Smooth muscle cell (in vitro differentiated cells): ENCODE measurements at regions not wholly inside any gene's neighbourhood (a gene's known extent, or its start where the extent isn't known, plus 50 kb on each side); places are given as distances from the start of the nearest gene placed in this dataset.

Source experiments
- DNase-seq: peaks from one replicate; lab custom pipeline; 2025; ENCODE audit not compliant: unreplicated experiment; lab: John Stamatoyannopoulos, UW
- H2AFZ ChIP-seq: fragments of 200-600 bp; sonication (generic); 2 replicates; pipeline ENCODE4 v1.6.0; 2016; ENCODE audit warnings: antibody characterized with exemption, low read depth, mild to moderate bottlenecking
- H3F3A ChIP-seq: fragments of 200-600 bp; sonication (generic); 2 replicates; pipeline ENCODE4 v1.6.0; 2017; ENCODE audit warnings: antibody characterized with exemption, low read depth
- H3K27ac ChIP-seq: fragments of 200-600 bp; sonication (generic); 2 replicates; pipeline ENCODE4 v1.5.1; 2016; ENCODE audit warnings: low read depth, mild to moderate bottlenecking
- H3K27me3 ChIP-seq: fragments of 200-600 bp; sonication (generic); 2 replicates; pipeline ENCODE4 v1.6.1; 2016; ENCODE audit warnings: low read depth, mild to moderate bottlenecking
- H3K36me3 ChIP-seq: fragments of 200-600 bp; sonication (generic); 2 replicates; pipeline ENCODE4 v1.5.1; 2016; ENCODE audit warnings: low read depth
- H3K4me1 ChIP-seq: fragments of 200-600 bp; sonication (generic); 2 replicates; pipeline ENCODE4 v1.5.1; 2016; ENCODE audit warnings: low read depth
- H3K4me2 ChIP-seq: fragments of 200-600 bp; sonication (generic); 2 replicates; pipeline ENCODE4 v1.6.0; 2016; ENCODE audit warnings: mild to moderate bottlenecking
- H3K4me3 ChIP-seq: fragments of 200-600 bp; sonication (generic); 2 replicates; pipeline ENCODE4 v1.5.1; 2016; ENCODE audit warnings: mild to moderate bottlenecking
- H3K79me2 ChIP-seq: fragments of 200-600 bp; sonication (generic); 2 replicates; pipeline ENCODE4 v1.6.0; 2016; ENCODE audit warnings: low read depth, mild to moderate bottlenecking
- H3K9ac ChIP-seq: fragments of 200-600 bp; sonication (generic); 2 replicates; pipeline ENCODE4 v1.6.0; 2016; ENCODE audit warnings: low read depth
- H3K9me3 ChIP-seq: fragments of 200-600 bp; sonication (generic); replicated peaks from 2 replicates; pipeline ENCODE4 v1.5.1; 2016; ENCODE audit warnings: low read depth
- H4K20me1 ChIP-seq: fragments of 200-600 bp; sonication (generic); 2 replicates; pipeline ENCODE4 v1.6.0; 2016; ENCODE audit warnings: low read depth
- CTCF ChIP-seq: fragments of 200-600 bp; sonication (generic); IDR thresholded peaks from 2 replicates; pipeline ENCODE4 v1.5.1; 2017; ENCODE audit warnings: borderline replicate concordance, mild to moderate bottlenecking, antibody characterized with exemption; ENCODE audit not compliant: insufficient read depth, poor library complexity, severe bottlenecking
- WGBS: methylation state at CpG from one replicate; pipeline ENCODE4 v1.1.7; 2016; ENCODE audit warnings: low lambda C conversion rate; 5-methylcytosine and 5-hydroxymethylcytosine counted together

GRCh38 chr17:5705081-5705875 is 121.0 kb upstream of the NLRP1 start:
- Histone ChIP-seq H3K9me3 (no peaks in the 10 kb centered on the region), H4K20me1 (no peaks in the 10 kb centered on the region), H3K4me3 (no peak overlapping the region), H3K27ac (no peak overlapping the region), H3K36me3 (no peaks in the 10 kb centered on the region), H3K27me3 (peaks cover 8% of the 10 kb centered on the region), H3F3A (no peaks in the 10 kb centered on the region), H3K9ac (no peak overlapping the region), H3K4me1 (peaks cover 17% of the 10 kb centered on the region), H2AFZ (no peak overlapping the region), H3K4me2 (no peak overlapping the region), H3K79me2 (no peaks in the 10 kb centered on the region)
- no peak for DNase-seq
- peak; percentile 29 for TF ChIP-seq CTCF
- WGBS, result 66% methylated on average over 12 of the region's 12 CpGs

- Histone ChIP-seq H2AFZ (no peak overlapping the region), H3K9ac (no peak overlapping the region), H3K27ac (no peak overlapping the region), H3K79me2 (no peaks in the 10 kb centered on the region), H3K27me3 (peaks cover 1% of the 10 kb centered on the region), H3K9me3 (no peaks in the 10 kb centered on the region), H3K36me3 (no peaks in the 10 kb centered on the region), H3F3A (no peaks in the 10 kb centered on the region), H4K20me1 (no peaks in the 10 kb centered on the region), H3K4me2 (no peak overlapping the region), H3K4me1 (peaks cover 11% of the 10 kb centered on the region), H3K4me3 (no peak overlapping the region)
- WGBS, result 83% methylated on average over 10 of the region's 10 CpGs
- no peak for TF ChIP-seq CTCF
- no peak for DNase-seq
Observed at GRCh38 chr17:5705876-5706576, 121.7 kb upstream of the NLRP1 start.

DNA sequence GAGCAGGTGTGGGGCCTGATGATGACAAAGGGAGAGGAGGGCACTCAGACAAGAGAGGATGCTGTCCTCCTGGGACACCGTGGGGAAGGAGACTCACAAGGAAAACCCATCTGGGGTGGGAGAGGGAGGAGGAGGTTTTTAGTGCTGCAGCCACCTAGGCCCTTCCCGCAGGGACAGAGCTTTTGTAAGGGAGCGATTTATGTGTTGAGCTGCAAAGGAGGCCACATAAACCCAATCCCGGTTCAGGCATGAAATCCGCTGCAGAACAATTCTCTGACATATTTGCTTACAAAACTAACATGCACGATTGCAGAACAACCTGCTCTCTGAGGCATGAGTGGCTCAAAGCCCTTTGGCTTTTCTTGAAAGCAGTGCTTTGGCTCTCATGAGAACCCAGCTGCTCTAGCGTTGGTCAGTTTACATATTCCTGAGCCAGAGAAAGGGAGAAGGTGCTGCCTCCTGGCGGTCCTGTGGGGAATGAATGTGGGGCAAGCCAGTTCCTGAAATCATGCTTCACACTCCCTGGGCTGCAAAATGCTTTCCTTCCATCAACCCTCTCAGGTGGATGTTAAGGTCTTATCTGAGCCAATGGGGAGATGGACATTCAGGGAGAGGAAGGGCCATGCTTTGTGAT is 122.4 kb upstream of the NLRP1 start:
- Histone ChIP-seq H3K4me3 (no peak overlapping the region), H3F3A (no peaks in the 10 kb centered on the region), H3K9ac (no peak overlapping the region), H3K79me2 (no peaks in the 10 kb centered on the region), H3K27ac (no peak overlapping the region), H4K20me1 (no peaks in the 10 kb centered on the region), H2AFZ (no peak overlapping the region), H3K4me1 (peaks cover 11% of the 10 kb centered on the region), H3K9me3 (no peaks in the 10 kb centered on the region), H3K4me2 (no peak overlapping the region), H3K36me3 (no peaks in the 10 kb centered on the region), H3K27me3 (no peaks in the 10 kb centered on the region)
- 49% methylated on average over 8 of the region's 8 CpGs for WGBS
- DNase-seq, result no peak
- TF ChIP-seq CTCF, result peak; percentile 64
